Body of pancreas (tissue), 4 donors: ENCODE measurements at regions not wholly inside any gene's neighbourhood (a gene's known extent, or its start where the extent isn't known, plus 50 kb on each side); places are given as distances from the start of the nearest gene placed in this dataset.

Experiments used
- CTCF ChIP-seq, 7 experiments: fragments of 450-650 bp in 4 of 7; fragments of 200-600 bp in 3 of 7; sonication (generic) in 3 of 7; IDR thresholded peaks; one replicate each; pipeline ENCODE4 v1.5.1; 2016 to 2019; ENCODE audit warnings: antibody characterized with exemption in 7 of 7
- POLR2A ChIP-seq, 3 donors: fragments of 450-650 bp; IDR thresholded peaks; one replicate each; pipeline ENCODE4 v1.6.1; 2016; ENCODE audit warnings: antibody characterized with exemption in 3 of 3, mild to moderate bottlenecking in 2 of 3

GRCh38 chr11:37916331-37916730, 1318.3 kb upstream of the RAG2 start:
- TF ChIP-seq CTCF (IDR thresholded peaks at IDR 0.05) = no peak
- TF ChIP-seq POLR2A (IDR thresholded peaks at IDR 0.05) = no peak
